ENCODE measurements at regions not wholly inside any gene's neighbourhood (a gene's known extent, or its start where the extent isn't known, plus 50 kb on each side); places are given as distances from the start of the nearest gene placed in this dataset.

DNA sequence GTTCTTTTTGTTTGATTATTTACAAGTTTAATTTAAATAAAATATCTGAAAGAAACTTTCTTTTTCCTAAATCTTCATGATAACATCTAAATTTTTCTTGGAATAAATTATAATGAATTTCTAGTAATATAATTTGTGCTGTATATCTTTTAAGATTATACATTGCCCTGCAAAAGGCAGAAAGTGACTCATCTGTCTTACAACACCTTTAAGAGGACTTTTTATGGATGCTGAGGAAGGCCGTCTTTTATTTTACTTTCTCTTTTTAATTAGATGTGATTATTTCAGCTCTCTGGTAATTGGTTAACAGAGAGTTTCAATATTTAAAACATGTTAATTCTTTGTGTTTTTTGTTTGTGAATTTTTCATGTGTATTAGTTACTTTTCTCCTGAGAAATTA, 598.4 kb downstream of the RPL10L start:
- TF ChIP-seq CTCF (IDR thresholded peaks at IDR 0.05; ENCODE audit: extremely low read depth, insufficient read depth, missing control alignments), result no peak
- DNase-seq (ENCODE audit: low spot score), result no peak
- in situ Hi-C loops (cut with MboI; ENCODE audit: low pct_unique_long_range_greater_than_20kb, low sequenced_read_pairs, unreplicated experiment), result no loop called here

GRCh38 chr14:46051796-46052195, 599.8 kb downstream of the RPL10L start:
- in situ Hi-C loops (cut with MboI; ENCODE audit: low pct_unique_long_range_greater_than_20kb, low sequenced_read_pairs, unreplicated experiment), result no loop called here

DNA sequence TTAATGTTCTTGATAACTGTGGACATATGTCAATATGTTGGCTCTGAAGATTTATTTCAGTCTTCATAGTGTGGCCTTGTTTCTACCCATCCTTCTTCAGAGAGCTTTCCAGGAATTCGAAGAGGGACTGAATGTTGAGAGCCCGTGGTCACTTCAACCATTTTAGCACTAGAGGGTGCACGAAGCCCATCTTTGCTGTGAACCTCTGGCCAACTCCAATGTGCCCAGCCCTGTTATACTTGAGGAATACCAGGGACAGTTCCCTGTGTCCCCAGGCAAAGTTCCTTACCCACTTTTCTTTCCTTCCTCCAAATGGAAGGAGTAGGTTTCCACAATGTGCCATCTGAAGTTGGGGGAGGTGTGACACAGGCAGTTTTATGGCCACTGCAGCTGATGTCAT, 603.5 kb downstream of the RPL10L start:
- peak; percentile 45 for TF ChIP-seq CTCF (IDR thresholded peaks at IDR 0.05; ENCODE audit: extremely low read depth, insufficient read depth, missing control alignments)
- in situ Hi-C loops (cut with MboI; ENCODE audit: low pct_unique_long_range_greater_than_20kb, low sequenced_read_pairs, unreplicated experiment), result no loop called here
- DNase-seq (ENCODE audit: low spot score), result no peak

More at GRCh38 chr14:46051796-46052195, 599.8 kb downstream of the RPL10L start:
- DNase-seq (ENCODE audit: low spot score), result no peak
- TF ChIP-seq CTCF (IDR thresholded peaks at IDR 0.05; ENCODE audit: extremely low read depth, insufficient read depth, missing control alignments), result no peak

DNA sequence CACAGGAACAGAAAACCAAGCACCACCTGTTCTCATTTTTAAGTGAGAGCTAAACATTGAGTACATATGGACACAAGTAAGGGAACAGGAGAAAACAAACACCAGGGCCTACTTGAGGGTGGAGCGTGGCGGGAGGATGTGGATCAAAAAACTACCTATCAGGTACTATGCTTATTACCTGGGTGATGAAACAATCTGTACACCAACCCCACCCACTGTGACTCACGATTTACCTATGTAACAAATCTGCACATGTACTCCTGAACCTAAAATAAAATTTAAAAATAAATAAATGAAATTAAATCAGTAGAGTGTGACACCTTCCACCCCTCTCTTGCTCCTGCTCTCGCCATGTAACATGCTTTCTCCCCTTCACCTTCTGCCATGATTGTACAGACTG, 615.5 kb downstream of the RPL10L start:
- no peak for TF ChIP-seq CTCF (IDR thresholded peaks at IDR 0.05; ENCODE audit: extremely low read depth, insufficient read depth, missing control alignments)
- in situ Hi-C loops (cut with MboI; ENCODE audit: low pct_unique_long_range_greater_than_20kb, low sequenced_read_pairs, unreplicated experiment), result no loop called here
- DNase-seq (ENCODE audit: low spot score), result no peak

- TF ChIP-seq CTCF (IDR thresholded peaks at IDR 0.05; ENCODE audit: extremely low read depth, insufficient read depth, missing control alignments), result no peak
- in situ Hi-C loops (cut with MboI; ENCODE audit: low pct_unique_long_range_greater_than_20kb, low sequenced_read_pairs, unreplicated experiment), result no loop called here
- no peak for DNase-seq (ENCODE audit: low spot score)
Measured at GRCh38 chr14:46034305-46034704, 617.3 kb downstream of the RPL10L start.

DNA sequence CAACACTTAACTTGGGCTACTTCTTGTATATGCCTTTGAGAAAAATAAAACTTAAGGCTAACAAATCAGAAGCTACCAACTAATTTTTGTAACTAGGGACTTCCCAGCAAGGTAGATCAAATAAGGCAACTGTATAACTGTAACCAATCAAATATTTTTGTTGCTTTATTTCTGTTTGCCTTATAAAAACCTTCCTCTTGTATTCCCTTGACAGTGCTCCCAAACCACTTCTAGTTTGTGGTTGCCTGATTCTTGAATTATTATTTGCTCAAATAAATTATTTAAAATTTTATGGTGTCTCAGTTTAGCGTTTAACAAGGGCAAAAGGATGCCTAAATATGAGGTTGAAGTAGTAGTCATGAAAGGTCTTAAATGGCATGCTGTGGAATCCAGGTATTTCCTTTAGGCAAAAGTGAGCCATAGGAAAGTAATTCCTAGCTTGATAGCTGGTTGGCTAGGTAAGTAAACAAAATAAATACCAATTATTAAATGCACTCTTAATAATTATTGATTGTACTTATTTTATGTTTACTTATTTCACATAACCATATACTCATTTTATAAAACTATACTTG, 632.6 kb downstream of the RPL10L start:
- in situ Hi-C loops (cut with MboI; ENCODE audit: low pct_unique_long_range_greater_than_20kb, low sequenced_read_pairs, unreplicated experiment), result no loop called here
- no peak for TF ChIP-seq CTCF (IDR thresholded peaks at IDR 0.05; ENCODE audit: extremely low read depth, insufficient read depth, missing control alignments)
- DNase-seq (ENCODE audit: low spot score), result no peak

- in situ Hi-C loops (cut with MboI; ENCODE audit: low pct_unique_long_range_greater_than_20kb, low sequenced_read_pairs, unreplicated experiment), result no loop called here
- no peak for DNase-seq (ENCODE audit: low spot score)
- no peak for TF ChIP-seq CTCF (IDR thresholded peaks at IDR 0.05; ENCODE audit: extremely low read depth, insufficient read depth, missing control alignments)
Measured at GRCh38 chr14:46008348-46008747, 643.2 kb downstream of the RPL10L start.
